Epithelial cell of esophagus (primary cell): ENCODE measurements at regions not wholly inside any gene's neighbourhood (a gene's known extent, or its start where the extent isn't known, plus 50 kb on each side); places are given as distances from the start of the nearest gene placed in this dataset.

Source experiments
- DNase-seq: peaks from one replicate; pipeline ENCODE4 v3.0.0; 2010; ENCODE audit warnings: low read depth
- H3K4me3 ChIP-seq: 2 replicates; pipeline ENCODE4 v1.5.1; 2011; ENCODE audit warnings: mild to moderate bottlenecking, low read length, control low read depth
- TF ChIP-seq, protein P1 (sequence below): IDR thresholded peaks from 2 replicates; pipeline ENCODE4 v1.5.1; 2011; ENCODE audit warnings: low read depth, mild to moderate bottlenecking, low read length, control low read depth, inconsistent platforms; ENCODE audit not compliant: insufficient read depth; ENCODE audit errors: missing control alignments

DNA sequence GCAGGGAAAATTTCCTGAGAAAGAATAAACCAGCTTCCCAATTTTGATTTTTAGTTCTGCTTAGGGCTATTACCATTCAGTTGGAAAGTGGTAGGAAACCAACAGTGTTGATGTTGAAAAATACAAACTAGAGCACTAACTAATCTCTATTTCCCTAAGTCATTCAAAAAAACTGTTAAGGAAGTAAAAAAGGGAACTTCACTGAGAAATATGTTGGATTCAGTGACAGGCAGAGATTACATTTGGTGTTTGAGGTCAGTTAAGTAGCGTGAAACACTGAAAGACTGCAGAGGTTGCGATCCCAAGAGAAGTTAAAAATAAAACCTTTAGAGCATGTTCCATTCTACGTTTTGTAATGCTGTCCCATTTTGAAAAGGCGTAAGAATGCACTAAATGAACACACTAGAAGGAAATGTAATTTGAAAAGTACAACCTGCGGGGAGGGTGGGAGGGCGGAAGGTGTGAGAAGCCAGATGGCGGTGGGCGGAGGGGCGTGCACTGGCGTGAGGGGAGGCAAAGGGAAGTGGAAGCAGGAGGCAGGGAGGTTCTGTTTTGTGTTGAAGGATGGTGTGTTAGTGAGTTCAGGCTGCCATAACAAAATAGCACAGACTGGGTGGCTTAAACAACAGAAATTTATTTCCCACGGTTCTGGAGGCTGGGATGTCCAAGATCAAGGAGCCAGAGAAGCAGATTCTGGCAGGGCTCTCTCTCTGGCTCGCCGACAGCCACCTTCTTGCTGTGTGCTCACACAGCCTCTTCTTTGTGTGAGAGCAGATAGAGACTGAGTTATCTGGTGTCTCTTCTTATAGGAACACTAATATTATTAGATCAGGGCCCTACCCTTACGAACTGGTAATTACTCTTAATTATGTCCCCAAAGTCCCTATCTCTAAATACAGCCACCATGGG is 94.3 kb upstream of the KCTD1 start:
- DNase-seq = no peak
- TF ChIP-seq, protein P1, sequence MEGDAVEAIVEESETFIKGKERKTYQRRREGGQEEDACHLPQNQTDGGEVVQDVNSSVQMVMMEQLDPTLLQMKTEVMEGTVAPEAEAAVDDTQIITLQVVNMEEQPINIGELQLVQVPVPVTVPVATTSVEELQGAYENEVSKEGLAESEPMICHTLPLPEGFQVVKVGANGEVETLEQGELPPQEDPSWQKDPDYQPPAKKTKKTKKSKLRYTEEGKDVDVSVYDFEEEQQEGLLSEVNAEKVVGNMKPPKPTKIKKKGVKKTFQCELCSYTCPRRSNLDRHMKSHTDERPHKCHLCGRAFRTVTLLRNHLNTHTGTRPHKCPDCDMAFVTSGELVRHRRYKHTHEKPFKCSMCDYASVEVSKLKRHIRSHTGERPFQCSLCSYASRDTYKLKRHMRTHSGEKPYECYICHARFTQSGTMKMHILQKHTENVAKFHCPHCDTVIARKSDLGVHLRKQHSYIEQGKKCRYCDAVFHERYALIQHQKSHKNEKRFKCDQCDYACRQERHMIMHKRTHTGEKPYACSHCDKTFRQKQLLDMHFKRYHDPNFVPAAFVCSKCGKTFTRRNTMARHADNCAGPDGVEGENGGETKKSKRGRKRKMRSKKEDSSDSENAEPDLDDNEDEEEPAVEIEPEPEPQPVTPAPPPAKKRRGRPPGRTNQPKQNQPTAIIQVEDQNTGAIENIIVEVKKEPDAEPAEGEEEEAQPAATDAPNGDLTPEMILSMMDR = no peak
- H3K4me3 ChIP-seq = no peak overlapping the region

DNA sequence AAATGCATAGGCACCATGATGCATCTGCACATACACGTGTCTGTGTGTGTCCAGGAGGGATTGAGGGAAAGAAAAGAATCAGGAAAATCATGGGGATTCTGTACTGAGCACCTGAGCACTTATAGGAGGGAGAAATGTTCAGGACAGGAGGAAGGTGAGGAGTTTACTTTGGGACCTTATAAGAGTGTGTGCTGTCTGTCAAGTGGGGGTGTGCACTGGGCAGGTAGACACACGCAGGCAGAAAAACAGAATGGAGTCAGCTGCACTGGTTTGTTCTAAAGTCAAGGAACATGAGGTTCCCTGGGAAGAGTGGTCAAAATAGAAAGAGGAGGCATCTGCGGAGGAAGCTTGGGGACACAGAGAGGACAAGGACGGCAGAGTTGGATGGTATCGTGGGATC is 92.2 kb upstream of the KCTD1 start:
- DNase-seq = no peak
- TF ChIP-seq, protein P1 = no peak
- H3K4me3 ChIP-seq = no peak overlapping the region

DNA sequence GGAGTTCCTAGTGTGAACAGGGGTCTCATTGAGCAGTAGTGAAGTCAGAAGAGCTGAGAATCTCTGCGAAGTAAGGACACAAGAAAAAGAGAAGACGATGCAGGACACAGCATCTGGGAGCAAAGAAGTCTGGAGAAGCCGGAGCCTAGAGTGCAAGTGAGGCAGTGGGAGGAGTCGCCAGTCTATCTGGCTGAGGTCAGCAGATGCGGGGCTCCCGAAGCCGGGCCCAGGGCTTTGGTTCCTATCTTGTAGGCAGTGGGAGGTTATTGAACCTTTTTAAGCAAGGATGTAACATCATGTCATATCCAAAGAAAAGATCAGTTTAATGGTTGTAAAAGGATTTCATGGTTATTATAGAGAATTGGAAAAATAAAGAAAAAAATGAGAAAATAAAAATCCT is 90.8 kb upstream of the KCTD1 start:
- no peak for DNase-seq
- H3K4me3 ChIP-seq = no peak overlapping the region
- TF ChIP-seq, protein P1 = no peak

DNA sequence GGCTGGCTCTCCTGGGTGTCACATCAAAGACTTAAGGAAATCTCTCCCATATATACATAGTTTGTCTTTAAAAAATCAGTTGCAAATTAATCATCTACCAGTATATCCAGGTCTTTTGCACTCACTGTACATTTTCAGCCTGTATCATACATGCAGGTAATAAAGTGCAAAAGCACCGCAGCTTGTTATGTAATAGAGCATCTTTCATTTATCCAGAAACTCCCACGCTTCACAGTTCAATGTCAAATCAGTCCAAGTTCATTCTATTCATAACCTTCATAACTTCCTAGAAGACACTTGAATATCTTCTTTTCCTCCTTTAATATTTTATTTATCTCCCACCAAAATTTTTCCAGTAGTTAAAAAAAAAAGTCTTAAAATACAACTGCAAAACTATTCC is 89.6 kb upstream of the KCTD1 start:
- TF ChIP-seq, protein P1 = no peak
- DNase-seq = no peak

DNA sequence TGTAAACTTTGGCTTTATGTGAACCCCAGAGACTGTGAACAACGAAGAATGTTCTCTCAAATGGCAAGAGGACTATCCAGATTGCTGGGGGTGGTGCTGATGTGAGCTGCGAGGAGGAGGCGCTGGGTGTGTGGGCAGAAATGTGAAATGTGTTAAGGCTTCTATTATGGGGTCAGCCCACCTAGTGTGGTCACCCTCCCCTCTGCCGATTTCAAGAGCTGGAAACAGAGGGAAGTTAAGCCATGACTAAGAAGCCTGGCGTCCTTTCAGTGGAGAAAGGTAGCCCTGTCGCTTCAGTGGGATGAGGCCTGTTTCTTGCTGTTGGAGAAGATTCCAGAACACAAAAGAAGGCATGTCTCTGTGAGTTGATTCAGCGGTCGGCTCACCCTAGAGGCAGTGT is 89.0 kb upstream of the KCTD1 start:
- H3K4me3 ChIP-seq = no peak overlapping the region
- TF ChIP-seq, protein P1 = no peak
- DNase-seq = no peak

More for the DNA sequence above, 89.6 kb upstream of the KCTD1 start:
- H3K4me3 ChIP-seq = no peak overlapping the region

DNA sequence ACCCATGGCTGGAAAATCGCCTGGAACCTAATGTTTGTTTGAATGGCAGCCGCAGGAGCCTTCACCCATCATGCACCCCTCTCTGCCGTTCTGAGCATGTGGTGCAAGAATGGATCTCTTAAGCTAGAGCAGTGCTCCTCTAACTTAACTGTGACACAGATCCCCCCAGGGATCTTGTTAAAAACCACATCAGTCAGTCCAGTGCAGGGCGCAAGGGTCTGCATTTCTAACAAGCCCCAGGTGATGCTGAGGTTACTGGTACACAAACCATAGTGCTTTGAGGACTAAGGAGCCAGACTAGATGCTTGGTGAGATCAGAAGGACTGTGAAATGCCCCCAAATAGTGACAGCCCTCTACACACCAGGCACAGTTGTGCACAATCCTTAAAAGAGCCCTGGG is 87.1 kb upstream of the KCTD1 start:
- TF ChIP-seq, protein P1 = no peak
- no peak for DNase-seq
- no peak overlapping the region for H3K4me3 ChIP-seq

DNA sequence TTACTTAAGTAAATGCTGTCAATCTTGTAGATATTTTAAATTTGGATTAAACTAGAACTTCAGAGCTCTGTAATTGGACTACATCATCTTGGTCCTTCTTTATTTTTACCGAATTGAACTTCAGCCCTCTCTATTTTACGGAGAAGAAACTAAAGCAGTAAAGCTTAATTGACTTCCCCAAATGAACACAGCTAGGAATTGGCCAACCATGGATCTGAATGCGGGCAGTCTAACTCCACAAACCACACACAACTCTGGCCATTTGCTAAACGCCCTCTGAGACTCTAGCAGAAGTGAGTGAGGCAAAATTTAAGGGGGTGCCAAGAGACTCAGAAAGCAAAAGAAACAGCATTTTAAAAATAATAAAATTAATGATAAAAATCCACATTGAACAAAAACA is 86.3 kb upstream of the KCTD1 start:
- no peak overlapping the region for H3K4me3 ChIP-seq
- no peak for DNase-seq
- TF ChIP-seq, protein P1 = no peak
